Parathyroid adenoma (tissue), 2 donors: ENCODE measurements at regions not wholly inside any gene's neighbourhood (a gene's known extent, or its start where the extent isn't known, plus 50 kb on each side); places are given as distances from the start of the nearest gene placed in this dataset.

Experiments used
- H2AFZ ChIP-seq: fragments of 300-600 bp; sonication (generic); one replicate; pipeline ENCODE4 v1.7.0; 2017; ENCODE audit warnings: antibody characterized with exemption, mild to moderate bottlenecking
- H3K27ac ChIP-seq: fragments of 300-600 bp; sonication (generic); one replicate; pipeline ENCODE4 v1.7.0; 2017
- H3K27me3 ChIP-seq: fragments of 300-600 bp; sonication (generic); one replicate; pipeline ENCODE4 v1.7.0; 2017; ENCODE audit warnings: low read length; ENCODE audit not compliant: control insufficient read depth, insufficient read depth
- H3K36me3 ChIP-seq: fragments of 300-600 bp; sonication (generic); one replicate; pipeline ENCODE4 v1.7.0; 2017; ENCODE audit warnings: low read length; ENCODE audit not compliant: control insufficient read depth, insufficient read depth
- H3K4me1 ChIP-seq: fragments of 300-600 bp; sonication (generic); one replicate; pipeline ENCODE4 v1.7.0; 2017; ENCODE audit warnings: control low read depth
- H3K4me2 ChIP-seq: fragments of 300-600 bp; sonication (generic); one replicate; pipeline ENCODE4 v1.7.0; 2017; ENCODE audit warnings: low read length
- H3K4me3 ChIP-seq: fragments of 300-600 bp; sonication (generic); one replicate; pipeline ENCODE4 v1.7.0; 2017; ENCODE audit warnings: low read depth, low read length
- H3K79me2 ChIP-seq: fragments of 300-600 bp; sonication (generic); one replicate; pipeline ENCODE4 v1.7.0; 2017; ENCODE audit warnings: control low read depth
- H3K9ac ChIP-seq: fragments of 300-600 bp; sonication (generic); one replicate; pipeline ENCODE4 v1.7.0; 2017; ENCODE audit warnings: mild to moderate bottlenecking
- H3K9me3 ChIP-seq: fragments of 300-600 bp; sonication (generic); one replicate; pipeline ENCODE4 v1.7.0; 2017; ENCODE audit warnings: low read length; ENCODE audit not compliant: control insufficient read depth
- TF ChIP-seq, protein P1 (sequence below): fragments of 300-600 bp; sonication (generic); IDR thresholded peaks from one replicate; pipeline ENCODE4 v1.7.0; 2017; ENCODE audit warnings: antibody characterized with exemption, mild to moderate bottlenecking
- donor health status: primary hyperparathyroidism.

DNA sequence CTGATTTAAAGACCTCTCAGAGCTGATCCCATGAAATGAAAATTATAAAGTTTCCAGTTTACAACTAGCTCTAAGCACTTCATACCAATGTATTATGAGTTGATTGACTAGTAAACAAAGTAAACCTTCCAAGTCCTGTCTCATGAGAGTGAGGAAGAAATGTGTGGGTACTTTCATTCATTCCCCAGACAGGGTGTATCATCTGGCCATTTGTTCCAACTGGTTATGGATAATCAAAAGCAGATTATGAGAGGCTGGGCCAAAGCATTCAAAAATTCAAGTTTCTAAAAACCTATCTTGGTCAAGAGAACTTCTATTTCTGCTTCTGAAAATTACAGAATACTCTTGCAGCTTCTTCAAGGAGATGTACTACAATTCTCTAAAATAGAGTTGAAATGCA is 193.3 kb upstream of the RASGEF1B start:
- peaks cover 25% of the 10 kb centered on the region for H3K4me1 ChIP-seq

DNA sequence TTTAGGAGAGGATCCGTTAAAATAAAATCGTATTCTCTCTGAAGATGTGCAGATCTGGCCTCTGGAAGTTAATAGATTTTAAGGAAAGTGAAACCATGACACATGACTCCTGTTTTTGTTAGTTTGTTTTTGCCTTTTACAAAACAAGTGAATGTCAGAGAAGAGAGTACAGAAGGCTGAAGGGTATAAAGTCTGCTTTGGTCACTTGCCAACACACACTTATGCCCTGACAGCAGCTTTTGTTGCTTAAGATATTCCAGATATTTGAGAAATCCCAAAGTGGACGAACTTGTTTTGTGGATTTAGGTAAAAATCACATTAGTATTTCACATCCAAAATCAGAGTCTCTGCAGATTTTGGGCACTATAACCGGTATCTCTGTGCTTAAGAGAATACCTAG is 192.4 kb upstream of the RASGEF1B start:
- H2AFZ ChIP-seq = peak overlapping the region; percentile 50
- no peaks in the 10 kb centered on the region for H3K9me3 ChIP-seq
- H3K36me3 ChIP-seq = no peaks in the 10 kb centered on the region
- H3K4me1 ChIP-seq = peaks cover 24% of the 10 kb centered on the region
- peak overlapping the region; percentile 32 for H3K4me3 ChIP-seq
- H3K79me2 ChIP-seq = no peaks in the 10 kb centered on the region
- TF ChIP-seq, protein P1, sequence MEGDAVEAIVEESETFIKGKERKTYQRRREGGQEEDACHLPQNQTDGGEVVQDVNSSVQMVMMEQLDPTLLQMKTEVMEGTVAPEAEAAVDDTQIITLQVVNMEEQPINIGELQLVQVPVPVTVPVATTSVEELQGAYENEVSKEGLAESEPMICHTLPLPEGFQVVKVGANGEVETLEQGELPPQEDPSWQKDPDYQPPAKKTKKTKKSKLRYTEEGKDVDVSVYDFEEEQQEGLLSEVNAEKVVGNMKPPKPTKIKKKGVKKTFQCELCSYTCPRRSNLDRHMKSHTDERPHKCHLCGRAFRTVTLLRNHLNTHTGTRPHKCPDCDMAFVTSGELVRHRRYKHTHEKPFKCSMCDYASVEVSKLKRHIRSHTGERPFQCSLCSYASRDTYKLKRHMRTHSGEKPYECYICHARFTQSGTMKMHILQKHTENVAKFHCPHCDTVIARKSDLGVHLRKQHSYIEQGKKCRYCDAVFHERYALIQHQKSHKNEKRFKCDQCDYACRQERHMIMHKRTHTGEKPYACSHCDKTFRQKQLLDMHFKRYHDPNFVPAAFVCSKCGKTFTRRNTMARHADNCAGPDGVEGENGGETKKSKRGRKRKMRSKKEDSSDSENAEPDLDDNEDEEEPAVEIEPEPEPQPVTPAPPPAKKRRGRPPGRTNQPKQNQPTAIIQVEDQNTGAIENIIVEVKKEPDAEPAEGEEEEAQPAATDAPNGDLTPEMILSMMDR = no peak
- peak overlapping the region; percentile 76 for H3K27ac ChIP-seq
- H3K9ac ChIP-seq = no peak overlapping the region
- peak overlapping the region; percentile 80 for H3K4me2 ChIP-seq
- H3K27me3 ChIP-seq = no peaks in the 10 kb centered on the region

More for the DNA sequence above, 193.3 kb upstream of the RASGEF1B start:
- peak overlapping the region; percentile 76 for H3K27ac ChIP-seq
- H3K4me3 ChIP-seq = peak overlapping the region; percentile 1
- H3K4me2 ChIP-seq = peak overlapping the region; percentile 29
- no peaks in the 10 kb centered on the region for H3K36me3 ChIP-seq
- H3K27me3 ChIP-seq = no peaks in the 10 kb centered on the region
- H3K79me2 ChIP-seq = no peaks in the 10 kb centered on the region
- TF ChIP-seq, protein P1 = no peak
- no peaks in the 10 kb centered on the region for H3K9me3 ChIP-seq
- H2AFZ ChIP-seq = peak overlapping the region; percentile 39
- no peak overlapping the region for H3K9ac ChIP-seq

DNA sequence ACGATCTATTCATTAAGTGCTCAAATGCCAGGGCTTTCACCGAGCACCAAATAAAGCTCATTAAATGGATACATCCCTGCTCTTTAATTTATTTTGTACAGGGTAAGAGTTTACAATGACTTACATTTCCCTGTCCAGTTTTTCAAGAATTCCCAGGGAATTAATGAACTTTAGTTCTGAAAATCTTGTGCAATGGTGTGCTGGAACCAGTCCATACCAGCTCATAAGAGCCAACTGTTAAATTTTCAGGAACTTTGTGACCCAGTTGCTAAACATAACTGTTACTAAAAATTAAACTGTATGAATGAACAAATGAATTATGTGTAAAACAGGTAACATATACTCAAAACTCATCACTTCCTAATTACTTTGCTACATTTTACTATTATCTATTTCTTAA is 191.7 kb upstream of the RASGEF1B start:
- Histone ChIP-seq H3K4me2 (peak overlapping the region; percentile 80), H3K9me3 (no peaks in the 10 kb centered on the region), H3K4me3 (peak overlapping the region; percentile 32), H3K9ac (no peak overlapping the region), H3K27me3 (no peaks in the 10 kb centered on the region), H3K36me3 (no peaks in the 10 kb centered on the region), H3K79me2 (no peaks in the 10 kb centered on the region), H3K4me1 (peaks cover 21% of the 10 kb centered on the region), H3K27ac (peak overlapping the region; percentile 76), H2AFZ (peak overlapping the region; percentile 50)
- TF ChIP-seq, protein P1 = no peak

DNA sequence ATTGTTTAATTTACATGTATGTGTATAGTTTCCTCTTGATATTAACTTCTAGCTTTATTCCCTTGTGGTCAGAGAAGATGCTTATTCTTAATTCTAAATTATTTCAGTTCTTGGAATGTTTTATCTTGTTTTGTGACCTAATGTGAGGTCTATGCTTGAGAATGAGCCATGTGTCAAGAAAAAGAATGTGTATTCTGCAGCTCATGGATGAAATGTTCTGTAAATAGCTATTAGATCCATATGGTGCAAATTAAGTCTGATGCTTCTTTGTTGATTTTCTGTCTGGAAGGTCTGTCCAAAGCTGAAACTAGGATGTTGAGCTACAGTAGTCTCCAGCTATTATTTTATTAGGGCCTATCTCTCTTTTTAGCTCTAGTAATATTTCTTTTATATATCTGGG is 187.3 kb upstream of the RASGEF1B start:
- peaks cover 4% of the 10 kb centered on the region for H3K4me1 ChIP-seq
- H3K4me2 ChIP-seq = no peak overlapping the region
- no peak overlapping the region for H2AFZ ChIP-seq
- H3K79me2 ChIP-seq = no peaks in the 10 kb centered on the region
- no peaks in the 10 kb centered on the region for H3K27me3 ChIP-seq
- H3K4me3 ChIP-seq = no peak overlapping the region
- no peaks in the 10 kb centered on the region for H3K9me3 ChIP-seq
- H3K9ac ChIP-seq = no peak overlapping the region
- H3K36me3 ChIP-seq = no peaks in the 10 kb centered on the region
- TF ChIP-seq, protein P1 = no peak
- no peak overlapping the region for H3K27ac ChIP-seq

DNA sequence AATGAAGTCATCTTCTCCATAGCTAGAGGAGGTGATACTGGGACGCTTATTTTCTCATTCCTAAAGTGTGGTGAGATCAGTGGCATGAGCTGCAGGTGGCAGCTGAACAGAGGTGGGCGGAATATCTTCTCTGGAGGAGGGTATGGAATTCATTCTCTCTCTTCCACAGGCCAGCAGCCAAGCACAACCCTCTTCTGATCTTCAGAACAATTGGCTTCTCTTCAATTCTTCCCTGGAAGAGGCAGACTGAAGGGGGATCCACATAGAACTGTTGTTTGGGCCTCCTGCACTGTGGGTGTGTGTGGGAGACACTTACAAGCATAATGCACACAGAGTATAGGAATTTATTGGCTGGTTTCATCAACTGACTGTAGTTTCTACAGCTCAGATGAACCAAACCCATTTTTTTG is 180.4 kb upstream of the RASGEF1B start:
- Histone ChIP-seq H3K9ac (no peak overlapping the region), H3K4me2 (no peak overlapping the region), H3K27ac (no peak overlapping the region), H3K27me3 (no peaks in the 10 kb centered on the region), H3K4me1 (no peaks in the 10 kb centered on the region), H2AFZ (no peak overlapping the region), H3K4me3 (no peak overlapping the region), H3K79me2 (no peaks in the 10 kb centered on the region), H3K9me3 (no peaks in the 10 kb centered on the region), H3K36me3 (no peaks in the 10 kb centered on the region)
- TF ChIP-seq, protein P1 = no peak
